22Rv1 (cell line): ENCODE measurements at regions not wholly inside any gene's neighbourhood (a gene's known extent, or its start where the extent isn't known, plus 50 kb on each side); places are given as distances from the start of the nearest gene placed in this dataset.

ENCODE experiments used
- H3K27ac ChIP-seq: fragments of 450-650 bp; 2 replicates; pipeline ENCODE4 v1.5.1; 2017
- ZFX ChIP-seq: fragments of 450-650 bp; IDR thresholded peaks from 2 replicates; pipeline ENCODE4 v1.6.1; 2017; ENCODE audit warnings: antibody characterized with exemption, borderline replicate concordance
- TF ChIP-seq, protein P1 (sequence below): fragments of 450-650 bp; IDR thresholded peaks from 2 replicates; pipeline ENCODE4 v1.5.1; 2017; ENCODE audit warnings: mild to moderate bottlenecking

DNA sequence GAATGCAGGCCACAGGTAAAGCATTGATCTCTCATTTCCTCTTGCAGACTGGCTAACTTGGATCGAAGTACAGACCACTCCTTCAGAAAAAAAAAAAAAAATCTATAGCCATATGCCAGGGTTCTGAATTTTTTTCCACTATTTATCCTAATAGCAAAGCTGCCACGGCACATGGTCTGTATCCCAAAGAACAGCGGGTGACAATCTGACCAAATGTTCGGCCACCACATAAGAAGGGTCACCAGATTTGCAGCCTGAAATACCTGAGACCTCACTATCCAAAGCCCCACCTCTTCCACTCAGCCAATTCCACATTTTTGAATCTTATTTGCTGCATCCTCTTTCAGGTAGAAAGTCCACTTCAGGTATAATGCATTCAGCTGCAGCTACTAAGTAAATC, 55.6 kb upstream of the RGS7 start:
- H3K27ac ChIP-seq, result no peak overlapping the region
- no peak for TF ChIP-seq ZFX

DNA sequence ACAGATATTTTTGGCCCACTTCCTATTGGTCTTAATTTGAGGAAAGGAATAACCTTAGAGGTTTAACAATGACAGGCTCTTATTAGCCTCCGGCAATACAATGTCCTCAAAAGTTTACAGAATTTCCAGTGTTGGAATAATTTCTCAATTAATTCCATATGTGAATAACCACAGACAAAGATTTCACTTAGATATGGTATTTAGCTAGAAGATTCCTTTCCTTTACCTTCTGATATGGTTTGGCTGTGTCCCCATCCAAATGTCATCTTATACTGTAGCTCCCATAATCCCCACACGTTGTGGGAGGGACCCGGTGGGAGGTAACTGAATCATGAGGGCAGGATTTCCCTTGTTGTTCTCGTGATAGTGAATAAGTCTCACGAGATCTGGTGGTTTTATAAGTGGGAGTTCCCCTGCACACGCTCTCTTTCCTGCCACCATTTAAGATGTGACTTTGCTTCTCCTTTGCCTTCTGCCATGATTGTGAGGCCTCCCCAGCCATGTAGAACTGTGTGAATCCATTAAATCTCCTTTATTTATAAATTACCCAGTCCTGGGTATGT, 54.9 kb upstream of the RGS7 start:
- H3K27ac ChIP-seq, result no peak overlapping the region

DNA sequence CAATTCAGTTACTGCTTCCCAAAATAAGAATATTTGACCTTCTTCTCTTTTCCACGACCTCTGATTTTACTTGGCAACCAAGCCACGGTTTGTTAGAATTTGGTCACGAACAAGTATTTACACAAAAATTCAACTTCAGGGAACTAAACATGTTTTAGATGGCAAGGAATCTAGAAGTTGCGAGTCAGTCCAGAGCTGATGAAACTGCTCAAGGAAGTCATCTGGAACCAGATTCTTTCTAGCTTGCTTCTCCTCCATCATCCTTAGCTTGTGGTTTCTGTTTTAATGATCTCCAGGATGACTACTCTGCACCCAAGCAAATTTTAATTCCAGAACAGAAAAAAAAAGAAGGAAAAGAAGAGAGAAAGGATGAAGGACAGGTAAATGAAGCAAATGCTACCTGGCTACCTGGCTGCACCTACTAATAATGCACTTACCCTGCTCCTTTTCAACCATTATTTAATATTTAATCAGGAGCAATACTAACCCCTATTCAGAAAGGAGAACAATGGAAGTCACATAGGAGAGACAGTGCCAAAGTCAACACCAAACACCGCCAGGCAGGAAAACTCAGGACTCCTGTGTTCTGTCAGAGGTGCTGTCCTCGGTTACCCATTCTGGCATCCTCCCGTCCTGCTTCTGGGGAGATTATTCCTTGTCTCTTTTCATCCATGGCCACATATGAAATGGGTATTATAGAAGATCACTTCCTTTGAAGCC, 54.2 kb upstream of the RGS7 start:
- no peak for TF ChIP-seq ZFX
- TF ChIP-seq, protein P1, sequence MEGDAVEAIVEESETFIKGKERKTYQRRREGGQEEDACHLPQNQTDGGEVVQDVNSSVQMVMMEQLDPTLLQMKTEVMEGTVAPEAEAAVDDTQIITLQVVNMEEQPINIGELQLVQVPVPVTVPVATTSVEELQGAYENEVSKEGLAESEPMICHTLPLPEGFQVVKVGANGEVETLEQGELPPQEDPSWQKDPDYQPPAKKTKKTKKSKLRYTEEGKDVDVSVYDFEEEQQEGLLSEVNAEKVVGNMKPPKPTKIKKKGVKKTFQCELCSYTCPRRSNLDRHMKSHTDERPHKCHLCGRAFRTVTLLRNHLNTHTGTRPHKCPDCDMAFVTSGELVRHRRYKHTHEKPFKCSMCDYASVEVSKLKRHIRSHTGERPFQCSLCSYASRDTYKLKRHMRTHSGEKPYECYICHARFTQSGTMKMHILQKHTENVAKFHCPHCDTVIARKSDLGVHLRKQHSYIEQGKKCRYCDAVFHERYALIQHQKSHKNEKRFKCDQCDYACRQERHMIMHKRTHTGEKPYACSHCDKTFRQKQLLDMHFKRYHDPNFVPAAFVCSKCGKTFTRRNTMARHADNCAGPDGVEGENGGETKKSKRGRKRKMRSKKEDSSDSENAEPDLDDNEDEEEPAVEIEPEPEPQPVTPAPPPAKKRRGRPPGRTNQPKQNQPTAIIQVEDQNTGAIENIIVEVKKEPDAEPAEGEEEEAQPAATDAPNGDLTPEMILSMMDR, result no peak
- no peak overlapping the region for H3K27ac ChIP-seq

More for the DNA sequence above, 54.9 kb upstream of the RGS7 start:
- TF ChIP-seq, protein P1, result no peak
- TF ChIP-seq ZFX, result no peak

DNA sequence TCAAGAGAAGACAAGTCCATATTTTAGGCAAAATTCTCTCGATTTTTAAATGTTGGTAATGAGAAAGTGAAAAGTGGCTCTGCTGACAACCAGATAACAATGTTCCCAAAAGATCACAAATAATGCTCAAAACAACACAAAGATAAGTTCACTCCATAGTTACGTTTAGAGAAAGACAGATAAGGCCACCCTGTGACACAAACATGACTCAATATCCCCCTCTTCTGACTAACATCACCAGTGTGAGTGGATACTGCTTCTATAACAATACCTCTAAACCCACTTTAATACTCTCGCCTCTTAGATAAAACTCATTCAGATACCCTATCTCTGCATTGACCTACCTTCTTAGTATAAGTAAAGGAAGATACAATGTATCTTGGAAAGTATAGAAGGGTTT, 51.2 kb upstream of the RGS7 start:
- H3K27ac ChIP-seq, result no peak overlapping the region
- no peak for TF ChIP-seq ZFX
- TF ChIP-seq, protein P1, result peak; percentile 33
